HG03439 (cell line): ENCODE measurements at regions not wholly inside any gene's neighbourhood (a gene's known extent, or its start where the extent isn't known, plus 50 kb on each side); places are given as distances from the start of the nearest gene placed in this dataset.
A peak's percentile ranks its signal among the peaks of the same experiment; 100 is the strongest.

Experiments used
- ATAC-seq: cut with Tn5 transposase; IDR thresholded peaks from one replicate; pipeline ENCODE4 v1.9.1; 2021; ENCODE audit warnings: mild to moderate bottlenecking, moderate library complexity; ENCODE audit not compliant: unreplicated experiment

- peak; percentile 13 for ATAC-seq
Observed at GRCh38 chr3:42013691-42014457, 52.0 kb upstream of the ULK4 start.

GRCh38 chr3:42012935-42013690 lies 51.2 kb upstream of the ULK4 start:
- ATAC-seq = peak; percentile 78

- peak; percentile 35 for ATAC-seq
Observed at GRCh38 chr3:42012383-42012934, 50.6 kb upstream of the ULK4 start.
